Erythroblast (primary cell): ENCODE measurements at regions not wholly inside any gene's neighbourhood (a gene's known extent, or its start where the extent isn't known, plus 50 kb on each side); places are given as distances from the start of the nearest gene placed in this dataset.
"Not testable (repeated sequence)": the region's sequence is repeated elsewhere in the genome, so short reads cannot be mapped to it uniquely, and the experiment has no call there.

Experiments
- DNase-seq, 2 experiments: peaks; one replicate each; lab custom pipeline; 2025; lab: John Stamatoyannopoulos, UW
- GATA1 ChIP-seq: IDR thresholded peaks from 2 replicates; pipeline ENCODE4 v1.6.1; 2011; ENCODE audit warnings: low read depth, mild to moderate bottlenecking, control low read depth, low read length, moderate library complexity
- POLR2A ChIP-seq: IDR thresholded peaks from 2 replicates; pipeline ENCODE4 v1.6.1; 2011; ENCODE audit warnings: mild to moderate bottlenecking, low read length

DNA sequence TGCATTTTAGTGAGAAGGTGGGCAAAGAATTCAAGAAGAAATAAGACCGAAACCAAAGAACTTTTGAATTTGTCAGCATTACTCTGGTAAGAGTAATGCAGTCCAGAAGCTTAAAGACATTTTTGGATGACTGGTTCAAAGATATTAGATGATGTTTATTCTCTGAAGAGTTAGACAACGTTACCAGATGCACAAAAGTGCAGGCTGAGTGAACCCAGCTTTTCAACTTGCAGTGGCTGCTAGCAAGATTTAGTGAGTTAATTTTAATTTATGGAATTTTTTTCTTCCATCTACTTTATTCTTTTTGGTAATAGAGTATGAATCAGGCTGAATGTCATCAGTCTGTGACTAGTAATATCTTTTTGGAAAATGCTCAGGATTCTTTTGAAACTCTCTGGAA, 267.3 kb upstream of the AZI2 start:
- DNase-seq: no peak
- TF ChIP-seq POLR2A (no peak), GATA1 (no peak)

DNA sequence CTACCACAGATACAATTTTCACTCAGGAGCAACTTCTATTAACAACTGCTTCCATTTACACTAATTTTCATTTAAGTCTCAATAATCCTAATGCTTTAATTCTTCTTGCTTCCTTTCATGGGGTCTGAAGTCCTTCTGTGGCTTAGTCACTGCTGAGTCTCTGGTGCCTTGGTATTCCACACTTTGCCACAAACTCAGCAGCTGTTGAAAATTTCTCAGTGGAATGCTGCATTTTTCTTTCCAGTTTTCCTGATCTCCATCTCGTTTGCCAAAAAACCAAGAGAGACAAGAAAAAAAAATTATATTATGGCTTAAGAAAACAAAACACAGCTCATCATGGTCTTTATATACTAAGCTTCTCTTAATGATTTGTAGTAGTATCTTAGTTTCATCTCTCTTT, 269.2 kb upstream of the AZI2 start:
- DNase-seq: no peak
- TF ChIP-seq POLR2A: no peak
- no peak for TF ChIP-seq GATA1

DNA sequence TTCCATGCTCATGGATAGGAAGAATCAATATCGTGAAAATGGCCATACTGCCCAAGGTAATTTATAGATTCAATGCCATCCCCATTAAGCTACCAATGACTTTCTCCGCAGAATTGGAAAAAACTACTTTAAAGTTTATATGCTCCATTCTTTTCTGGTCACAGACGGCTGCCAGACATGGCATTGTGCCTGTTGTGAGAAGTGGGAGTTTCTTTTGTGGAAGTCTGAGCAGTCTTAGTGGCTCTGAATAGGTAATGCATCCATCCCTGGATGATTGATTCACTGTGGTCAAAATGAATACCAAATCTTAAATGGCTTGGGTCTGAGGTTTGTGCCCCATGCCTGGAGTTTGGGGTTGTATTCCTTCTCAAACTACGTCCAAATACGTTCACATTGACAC, 274.5 kb upstream of the AZI2 start:
- DNase-seq: no peak
- no peak for TF ChIP-seq POLR2A
- no peak for TF ChIP-seq GATA1

DNA sequence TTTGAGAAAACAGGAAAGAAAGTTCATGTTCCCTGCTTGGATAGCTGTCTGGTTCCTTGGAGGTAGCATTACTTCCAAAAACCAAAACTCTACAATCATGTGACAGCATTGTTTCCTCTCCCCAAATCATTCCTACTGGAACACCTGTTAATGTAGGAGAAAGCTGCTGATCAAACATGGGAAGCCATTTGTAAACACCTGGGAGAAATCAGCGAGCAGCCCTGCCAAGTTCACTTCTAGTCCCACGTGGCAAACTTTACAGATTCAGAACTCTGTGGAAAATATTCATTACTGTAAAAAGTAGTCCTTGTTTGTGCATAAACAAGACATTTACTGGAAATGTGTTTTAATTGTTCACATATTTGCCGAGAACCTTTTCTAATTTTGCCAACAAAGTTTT, 275.5 kb upstream of the AZI2 start:
- no peak for TF ChIP-seq POLR2A
- TF ChIP-seq GATA1: no peak
- DNase-seq: no peak

DNA sequence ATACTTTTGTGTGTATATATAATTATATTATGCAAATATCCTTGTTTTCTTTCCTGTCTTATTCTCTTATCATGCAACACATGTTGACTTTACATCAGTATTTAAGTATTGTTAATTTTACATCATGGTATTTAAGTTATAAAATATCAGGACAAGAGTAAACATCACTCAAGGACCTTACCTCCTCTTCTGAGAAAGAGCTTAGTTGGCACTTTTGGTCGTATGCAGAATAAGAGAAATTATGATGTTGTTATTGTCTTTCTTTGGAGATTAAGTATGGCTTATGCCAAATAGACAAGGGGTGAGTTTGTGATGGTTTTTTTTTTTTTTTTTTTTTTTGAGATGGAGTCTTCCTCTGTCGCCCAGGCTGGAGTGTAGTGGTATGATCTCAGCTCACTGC, 279.2 kb upstream of the AZI2 start:
- DNase-seq: not testable (repeated sequence)

DNA sequence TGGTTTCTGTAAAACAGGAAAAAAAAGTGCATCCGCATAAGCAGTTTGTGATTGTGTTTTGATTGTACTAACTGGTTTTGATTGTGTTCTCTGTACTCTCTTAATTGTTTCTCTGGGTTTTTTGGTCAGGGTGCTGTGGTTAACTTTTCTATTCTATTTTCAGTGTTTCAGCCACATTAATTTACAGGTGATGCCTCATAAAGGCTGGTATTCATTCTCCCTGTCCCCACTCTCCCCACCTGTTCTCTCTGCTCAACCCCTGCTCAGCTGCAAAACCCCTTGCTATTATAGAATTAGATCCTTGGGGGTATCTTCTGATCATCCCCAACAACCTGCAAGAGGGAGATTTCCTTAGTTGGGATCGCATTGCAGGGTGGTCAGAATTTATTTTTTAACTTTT, 285.4 kb upstream of the AZI2 start:
- DNase-seq: no peak
- TF ChIP-seq POLR2A: no peak
- no peak for TF ChIP-seq GATA1

DNA sequence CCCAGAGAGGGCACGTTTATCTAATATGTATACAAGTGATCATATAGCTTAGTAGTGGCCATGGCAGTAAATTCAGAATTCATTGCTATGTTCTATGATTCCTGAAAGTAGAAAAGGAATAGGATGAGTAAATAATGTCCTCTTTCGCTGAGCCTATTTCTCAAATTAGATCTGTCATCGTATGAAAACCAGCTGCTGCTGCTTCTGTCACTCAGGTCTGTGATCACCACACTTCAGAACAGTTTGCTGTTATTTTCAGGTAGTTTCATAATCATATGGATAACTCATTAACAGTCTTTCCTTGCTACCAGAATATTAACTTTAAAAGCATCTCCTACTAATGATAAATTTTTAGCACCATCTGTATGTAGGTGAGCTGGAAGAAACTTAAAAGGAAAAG, 289.1 kb upstream of the AZI2 start:
- no peak for DNase-seq
- no peak for TF ChIP-seq GATA1
- TF ChIP-seq POLR2A: no peak

DNA sequence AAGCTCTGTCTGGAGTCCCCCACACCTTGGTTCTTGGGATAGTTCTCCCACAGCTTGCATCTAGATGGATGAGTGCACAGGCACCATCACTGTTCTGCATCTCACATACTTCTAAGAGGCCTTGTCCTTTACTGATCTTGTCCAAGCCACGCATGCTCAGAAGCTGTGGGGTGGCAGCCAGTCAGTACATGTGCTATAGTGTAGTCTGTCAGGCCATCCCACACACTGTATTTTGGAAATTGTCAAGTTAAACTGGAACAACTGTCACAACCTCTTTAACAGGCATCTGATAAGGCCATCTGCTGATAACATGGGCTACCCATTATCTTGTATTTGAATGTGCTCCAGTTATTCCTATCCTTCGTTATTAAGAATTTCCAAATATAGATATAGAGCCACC, 296.5 kb upstream of the AZI2 start:
- DNase-seq: peak; percentile 2 to 39
- no peak for TF ChIP-seq GATA1
- TF ChIP-seq POLR2A: no peak

DNA sequence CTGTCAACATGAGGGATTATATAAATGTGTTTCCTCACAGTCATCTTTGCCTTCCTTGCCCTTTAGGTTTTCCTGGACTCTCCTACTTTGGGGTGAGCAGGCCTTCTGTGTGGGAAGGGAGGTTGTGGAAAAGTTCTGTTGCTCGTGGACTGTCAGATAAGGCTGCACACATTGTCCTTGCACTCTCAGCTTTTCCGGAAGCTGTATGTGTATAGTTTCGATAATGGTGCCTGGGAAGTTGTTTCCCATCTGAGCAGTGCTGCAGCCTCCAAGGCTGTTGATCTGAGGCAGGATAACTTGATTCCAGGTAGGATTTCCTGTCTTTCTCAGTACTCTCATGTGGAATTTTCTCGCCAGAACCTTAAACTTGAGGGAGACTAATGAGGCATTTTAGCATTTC, 297.8 kb upstream of the AZI2 start:
- TF ChIP-seq POLR2A (no peak), GATA1 (no peak)
- DNase-seq: peak in 1 of 2 experiments; percentile 12

DNA sequence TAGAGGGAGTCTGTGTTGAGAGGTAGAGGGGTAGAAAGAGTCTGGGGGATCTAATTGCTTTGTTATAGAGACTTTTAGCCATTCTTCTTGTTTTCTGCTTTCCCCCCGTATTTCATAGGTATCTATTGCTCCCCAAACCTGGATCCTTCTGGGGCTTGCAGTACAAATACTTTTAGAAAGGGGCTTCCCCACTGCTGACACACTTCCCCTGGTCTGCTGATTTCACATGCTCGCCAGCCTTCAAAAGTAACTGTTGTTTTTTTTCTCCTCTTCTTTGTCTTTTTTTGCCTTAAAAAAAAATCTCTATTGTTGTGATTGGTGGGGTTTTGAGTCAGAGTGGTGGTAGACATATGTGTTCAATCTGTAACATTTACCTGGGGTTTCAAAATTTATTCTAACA, 300.6 kb upstream of the AZI2 start:
- TF ChIP-seq GATA1: no peak
- no peak for TF ChIP-seq POLR2A
- no peak for DNase-seq

DNA sequence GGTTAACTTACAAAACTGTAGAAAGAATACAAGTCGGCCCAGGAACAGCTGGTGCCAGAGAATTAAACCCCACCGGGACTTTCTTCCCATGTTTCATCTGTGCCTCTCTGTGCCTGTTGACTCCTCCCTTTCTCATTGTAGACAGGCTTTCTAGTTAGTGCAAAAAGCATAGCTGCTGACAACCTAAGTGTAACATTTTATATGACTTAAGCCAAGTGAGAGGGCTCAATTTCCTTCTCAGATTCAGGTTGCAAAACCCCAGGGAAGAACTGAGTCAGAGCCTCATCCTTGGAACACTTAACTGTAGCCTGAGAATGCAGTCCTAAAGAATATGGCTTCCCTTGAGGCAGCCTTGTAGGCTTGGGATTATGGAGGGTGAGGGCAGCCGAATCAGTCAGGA, 302.5 kb upstream of the AZI2 start:
- TF ChIP-seq GATA1 (no peak), POLR2A (no peak)
- no peak for DNase-seq

DNA sequence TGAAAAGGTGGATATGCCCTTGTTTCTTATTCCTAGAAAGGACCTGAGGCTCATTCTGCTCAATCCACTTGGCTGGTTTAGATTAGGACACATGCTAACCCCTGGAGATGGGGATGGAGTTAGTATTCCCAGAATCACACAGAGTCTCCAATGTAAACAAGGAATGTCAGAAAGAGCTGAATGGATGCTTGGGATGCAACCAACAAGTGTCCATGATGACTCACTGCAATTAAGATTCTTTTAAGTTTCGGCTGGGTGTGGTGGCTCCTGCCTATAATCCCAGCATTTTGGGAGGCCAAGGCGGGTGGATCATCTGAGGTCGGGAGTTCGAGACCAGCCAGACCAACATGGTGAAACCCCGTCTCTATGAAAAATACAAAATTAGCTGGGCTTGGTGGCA, 315.5 kb upstream of the AZI2 start:
- TF ChIP-seq POLR2A: no peak
- no peak for TF ChIP-seq GATA1
- no peak for DNase-seq

DNA sequence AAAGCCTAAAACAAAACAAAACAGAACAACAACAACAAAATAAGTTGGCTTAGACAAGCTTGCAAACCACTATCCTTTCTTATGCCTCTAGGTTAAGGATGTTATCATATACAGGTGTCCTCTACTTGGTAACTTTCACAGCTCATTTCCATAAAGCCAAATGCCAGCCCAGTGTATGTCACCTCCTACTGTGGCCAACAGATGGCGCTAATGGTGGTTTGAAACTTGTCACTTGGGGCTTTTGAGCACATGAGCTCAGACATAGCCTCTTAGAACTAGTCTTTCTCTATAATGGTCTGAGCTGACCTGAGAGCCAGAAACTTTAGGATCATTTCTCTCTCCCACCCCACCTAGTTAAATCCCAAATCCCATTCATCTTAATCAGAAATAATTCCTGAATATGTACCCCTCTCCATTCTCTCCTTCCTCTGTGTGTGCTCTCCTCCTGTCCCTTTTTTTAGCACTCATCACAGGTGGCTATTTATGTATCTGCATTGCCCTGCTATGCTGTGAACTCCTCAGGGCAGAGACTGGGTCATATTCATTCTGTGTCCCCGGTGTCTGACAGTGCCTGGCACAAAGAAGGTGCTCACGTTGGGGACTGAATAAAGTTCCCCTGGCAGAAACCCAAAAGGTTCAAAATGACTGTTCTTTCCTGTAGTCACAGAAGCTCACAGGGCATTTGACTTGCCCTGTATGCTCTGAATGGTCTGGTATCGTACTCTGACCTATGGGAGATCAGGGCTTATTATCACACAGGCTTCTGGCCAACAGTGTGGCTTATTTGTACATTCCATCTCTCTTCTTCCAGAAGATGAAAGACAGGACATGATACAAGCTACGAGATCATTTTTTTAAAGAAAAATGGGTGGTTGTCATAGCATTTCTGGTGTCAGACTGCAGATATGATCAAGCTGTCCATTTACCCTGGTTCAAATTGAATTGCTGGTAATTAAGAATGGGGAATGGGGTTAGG, 319.3 kb upstream of the AZI2 start:
- DNase-seq: peak; percentile 58 to 72
- TF ChIP-seq POLR2A (no peak), GATA1 (no peak)

DNA sequence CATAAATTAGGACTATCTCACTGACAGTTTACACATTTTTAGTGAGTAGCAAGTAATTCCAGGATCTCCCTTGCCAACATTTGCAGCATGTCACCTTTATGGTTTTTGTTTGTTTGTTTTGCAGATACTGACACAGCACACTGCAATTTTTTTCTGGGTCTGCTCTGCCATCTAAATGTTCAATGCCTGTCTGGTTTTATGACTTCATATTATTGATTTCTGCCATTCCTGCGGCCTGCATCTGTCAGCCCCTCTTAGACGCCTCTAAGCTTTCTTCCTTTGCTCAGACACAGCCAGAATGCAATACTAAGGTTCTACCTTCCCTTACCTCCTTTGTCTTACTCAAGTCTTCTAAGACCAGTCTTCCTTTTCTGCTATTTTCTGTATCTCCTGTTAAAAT, 321.2 kb upstream of the AZI2 start:
- DNase-seq: no peak
- TF ChIP-seq GATA1: no peak
- no peak for TF ChIP-seq POLR2A

DNA sequence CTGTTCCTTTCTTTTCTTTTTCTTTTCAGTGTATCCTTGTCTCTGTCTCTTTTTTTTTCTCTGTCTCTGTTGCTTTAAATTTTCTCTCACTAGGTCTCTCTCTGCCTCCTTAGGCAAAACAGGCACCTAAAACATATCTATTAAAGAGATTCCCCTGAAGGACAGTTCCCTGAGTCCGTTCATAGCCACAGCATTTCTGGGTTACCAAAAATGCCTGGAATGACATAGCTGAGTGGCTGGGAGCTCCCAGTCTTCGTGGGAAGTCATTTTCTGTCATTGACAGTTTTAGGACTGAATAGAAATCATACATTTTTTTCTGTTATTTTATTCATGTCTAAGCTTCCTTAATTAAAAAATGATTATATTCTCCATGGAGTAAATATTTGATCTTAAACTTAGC, 323.8 kb upstream of the AZI2 start:
- DNase-seq: no peak
- TF ChIP-seq GATA1 (no peak), POLR2A (no peak)

DNA sequence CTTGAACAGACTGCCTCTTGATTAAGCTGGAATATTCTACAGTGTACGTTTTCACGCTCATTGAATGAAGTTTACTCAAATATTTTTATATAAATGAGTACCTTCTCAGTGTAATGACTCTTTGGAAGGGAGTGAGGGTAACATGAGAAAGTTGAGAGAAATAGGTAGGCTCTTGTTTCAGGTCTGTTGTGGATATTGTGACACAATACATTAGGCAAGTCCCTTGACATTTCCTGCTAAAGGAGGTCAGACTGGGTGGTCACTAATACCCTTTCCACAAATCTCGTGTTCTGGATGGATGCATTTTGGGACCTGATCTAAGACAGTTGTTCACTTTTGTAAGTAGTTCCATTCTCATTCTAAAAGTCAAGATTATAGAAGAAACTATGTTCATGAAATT, 324.8 kb upstream of the AZI2 start:
- TF ChIP-seq GATA1 (no peak), POLR2A (no peak)
- DNase-seq: no peak
